Dermis blood vessel endothelial cell (primary cell): ENCODE measurements at regions not wholly inside any gene's neighbourhood (a gene's known extent, or its start where the extent isn't known, plus 50 kb on each side); places are given as distances from the start of the nearest gene placed in this dataset.

Experiments
- DNase-seq: peaks from one replicate; pipeline ENCODE4 v3.0.0; 2010

DNA sequence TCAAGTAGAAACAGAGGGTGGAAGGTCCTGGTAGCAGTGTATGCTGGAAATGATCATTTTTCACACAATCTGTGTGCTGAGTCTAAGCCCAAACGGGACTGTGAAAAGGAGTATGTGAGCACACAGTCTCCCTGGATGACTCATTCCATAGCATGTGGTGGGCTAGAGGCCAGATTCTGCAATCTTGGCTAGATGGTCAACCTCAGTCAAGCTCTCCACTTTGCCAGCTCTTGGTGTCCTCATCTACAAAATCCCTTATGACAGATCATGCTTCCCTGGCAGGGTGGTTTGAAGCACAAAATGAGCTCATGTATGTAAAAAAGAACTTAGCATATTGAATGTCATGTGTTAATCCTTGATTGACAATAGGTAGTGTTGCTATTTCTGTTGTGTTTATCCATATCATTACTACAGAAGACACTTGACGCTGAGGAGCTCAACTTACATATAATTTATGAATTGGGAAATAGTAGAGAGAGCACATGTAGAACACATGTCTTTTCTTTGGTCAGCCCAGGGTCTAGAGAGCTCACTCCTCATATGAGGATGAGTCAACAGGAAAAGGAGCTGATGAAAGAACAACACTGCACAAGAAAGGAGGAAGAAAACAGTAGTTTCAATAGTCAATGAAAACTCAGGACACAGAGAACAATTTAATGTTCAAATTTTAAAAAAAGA lies 517.5 kb downstream of the BCL11B start:
- no peak for DNase-seq

GRCh38 chr14:98756749-98757148 lies 515.2 kb downstream of the BCL11B start:
- no peak for DNase-seq

DNA sequence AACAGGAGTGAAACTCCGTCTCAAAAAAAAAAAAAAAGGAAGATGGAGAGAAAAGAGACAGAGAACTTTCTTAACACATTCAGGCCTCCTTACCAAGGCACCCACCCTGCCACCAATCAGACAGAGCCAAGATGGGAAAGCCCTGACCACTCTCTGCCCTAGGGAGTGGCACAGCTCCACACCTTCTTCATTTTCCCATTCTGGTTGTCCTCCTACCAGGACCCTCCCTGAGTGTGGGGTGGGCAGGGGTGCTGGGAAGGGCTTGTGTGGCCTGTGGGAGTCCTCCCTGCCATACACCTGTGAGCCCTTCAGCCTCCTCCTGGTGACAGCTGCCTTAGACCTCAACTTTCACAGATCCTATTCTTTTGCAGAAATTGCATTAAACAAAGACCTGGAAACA lies 513.6 kb downstream of the BCL11B start:
- DNase-seq, result no peak

DNA sequence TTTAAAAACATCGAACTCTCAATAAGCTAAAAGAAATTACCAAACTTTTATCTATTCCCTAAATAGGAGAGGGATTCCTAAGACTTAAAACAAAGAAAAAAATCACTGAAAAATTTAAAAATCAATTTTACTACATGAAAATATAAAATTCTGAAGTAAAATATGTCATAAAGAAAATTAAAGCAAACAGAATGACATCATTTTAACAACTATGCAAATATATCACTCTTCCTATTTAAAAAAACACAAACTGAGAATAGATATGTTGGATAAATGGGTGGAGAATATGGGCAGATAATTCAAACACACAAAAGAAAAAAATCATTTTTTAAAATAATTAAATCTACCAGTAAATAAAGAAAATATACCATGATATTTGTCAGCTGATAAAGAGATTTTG lies 510.0 kb downstream of the BCL11B start:
- no peak for DNase-seq

DNA sequence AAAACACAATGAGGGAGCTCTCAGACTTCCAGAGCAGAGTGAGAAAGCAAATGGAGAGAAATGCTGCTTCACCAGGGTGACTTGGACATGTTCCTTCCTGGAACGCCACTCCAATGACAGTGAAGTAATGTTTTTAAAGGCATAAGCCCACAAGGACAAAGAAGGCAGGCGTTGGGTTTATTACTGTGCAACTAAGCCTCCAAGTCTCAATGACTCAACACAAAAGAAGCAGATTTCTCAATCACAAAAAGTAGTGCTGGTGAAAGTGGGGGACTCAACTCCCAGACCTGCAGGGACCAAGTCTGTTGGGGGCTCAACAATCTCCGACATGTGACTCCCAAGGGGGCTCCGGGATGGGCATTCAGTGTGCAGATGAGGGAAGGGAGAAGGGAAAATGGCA lies 505.2 kb downstream of the BCL11B start:
- DNase-seq, result no peak

DNA sequence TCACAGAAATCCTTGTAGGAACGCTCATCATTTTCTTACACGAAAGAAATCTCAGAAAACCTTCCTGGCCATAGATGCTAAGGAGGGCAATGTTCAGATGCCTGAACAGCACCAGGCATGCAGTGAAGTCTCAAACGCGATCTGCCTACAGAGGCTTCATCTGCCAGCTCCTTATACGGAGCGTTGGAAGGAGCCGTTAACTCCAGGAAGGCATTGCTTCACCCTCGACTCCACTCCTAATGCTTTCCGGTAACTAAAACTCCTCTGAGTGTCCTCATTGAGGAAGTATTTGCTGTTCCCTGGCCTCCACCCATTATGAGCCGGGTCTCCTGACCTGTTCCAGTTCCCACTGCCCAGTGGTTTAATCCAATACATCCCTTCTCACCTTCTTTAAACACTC lies 502.7 kb downstream of the BCL11B start:
- no peak for DNase-seq

- no peak for DNase-seq
Observed at GRCh38 chr14:98770151-98770550, 501.8 kb downstream of the BCL11B start.

GRCh38 chr14:98773814-98774213 lies 498.2 kb downstream of the BCL11B start:
- no peak for DNase-seq

DNA sequence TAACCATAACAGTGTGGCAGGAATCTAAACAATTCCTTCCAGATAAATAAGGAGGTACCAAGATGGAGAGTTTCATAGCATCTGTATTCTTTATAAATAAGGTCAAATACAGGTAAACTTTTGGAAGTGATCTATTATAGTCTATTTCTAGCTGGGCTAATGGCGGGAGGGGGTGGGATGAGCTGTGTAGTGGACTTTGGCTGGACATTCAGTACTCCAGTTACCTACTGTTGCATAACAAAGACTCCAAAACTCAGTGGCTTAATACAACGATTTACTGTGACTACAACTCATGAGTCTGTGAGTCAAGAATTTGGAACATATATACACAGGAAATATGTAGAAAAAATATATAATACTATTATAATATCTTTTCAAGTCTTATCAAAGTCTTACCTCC lies 496.1 kb downstream of the BCL11B start:
- DNase-seq, result no peak

- DNase-seq, result no peak
Observed at GRCh38 chr14:98782062-98782461, 489.9 kb downstream of the BCL11B start.

- no peak for DNase-seq
Observed at GRCh38 chr14:98785578-98785977, 486.4 kb downstream of the BCL11B start.

DNA sequence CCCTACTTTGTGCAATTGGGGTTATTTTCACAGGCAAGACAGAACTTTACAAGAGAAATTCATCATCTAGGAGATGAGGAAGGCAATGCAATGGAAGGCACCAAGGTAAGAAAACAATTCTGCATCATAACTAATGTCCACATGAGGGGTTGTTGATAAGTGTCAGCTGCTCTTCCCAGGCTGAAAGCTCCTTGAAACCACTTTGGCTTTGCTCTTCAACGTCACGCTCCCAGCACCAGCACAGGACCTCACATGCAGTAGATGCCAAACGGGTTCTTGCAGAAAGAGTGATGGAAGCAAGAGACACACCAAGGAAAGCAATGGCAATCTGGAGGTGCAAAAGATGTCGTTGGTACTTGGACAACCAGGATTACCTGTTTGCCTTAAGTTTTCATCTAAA lies 485.5 kb downstream of the BCL11B start:
- no peak for DNase-seq

DNA sequence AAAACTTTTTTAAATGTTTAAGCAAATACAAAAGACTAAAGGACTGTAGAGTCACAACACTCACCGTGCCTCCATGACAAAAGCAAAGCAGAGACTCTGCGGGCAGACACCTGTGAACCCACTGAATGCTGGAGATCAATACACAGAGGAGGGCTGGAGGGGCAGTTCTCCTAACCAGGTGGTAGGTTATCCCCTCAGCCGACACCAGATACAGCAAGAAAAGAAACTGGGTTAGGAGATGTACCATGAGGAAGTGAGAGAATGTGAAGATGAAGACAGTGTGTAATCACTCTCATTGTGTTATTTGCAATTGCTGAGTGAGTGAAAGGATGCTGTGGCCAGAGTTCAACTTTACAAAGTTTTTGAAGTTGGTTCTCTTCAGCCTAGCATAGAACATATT lies 480.3 kb downstream of the BCL11B start:
- no peak for DNase-seq

GRCh38 chr14:98792171-98792570 lies 479.8 kb downstream of the BCL11B start:
- DNase-seq, result no peak

DNA sequence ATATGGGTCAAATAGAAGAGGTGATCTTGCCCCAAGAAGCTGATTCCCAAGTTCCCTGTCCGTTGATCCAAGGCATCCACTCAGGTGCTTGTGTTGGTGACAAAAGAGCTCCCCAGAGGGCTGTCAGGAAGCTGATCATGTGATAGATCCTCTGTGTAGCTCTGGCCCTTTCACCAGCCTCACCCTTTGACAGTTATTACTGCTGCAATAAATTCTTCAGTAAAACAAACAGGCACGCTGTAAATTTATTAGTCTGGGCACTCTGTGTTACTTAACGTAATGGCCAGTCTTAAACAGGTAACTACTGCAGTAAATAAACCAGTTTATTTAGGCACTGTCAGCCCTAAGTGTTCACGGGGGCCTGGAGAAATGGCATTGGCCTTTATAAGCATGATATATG lies 473.9 kb downstream of the BCL11B start:
- no peak for DNase-seq

DNA sequence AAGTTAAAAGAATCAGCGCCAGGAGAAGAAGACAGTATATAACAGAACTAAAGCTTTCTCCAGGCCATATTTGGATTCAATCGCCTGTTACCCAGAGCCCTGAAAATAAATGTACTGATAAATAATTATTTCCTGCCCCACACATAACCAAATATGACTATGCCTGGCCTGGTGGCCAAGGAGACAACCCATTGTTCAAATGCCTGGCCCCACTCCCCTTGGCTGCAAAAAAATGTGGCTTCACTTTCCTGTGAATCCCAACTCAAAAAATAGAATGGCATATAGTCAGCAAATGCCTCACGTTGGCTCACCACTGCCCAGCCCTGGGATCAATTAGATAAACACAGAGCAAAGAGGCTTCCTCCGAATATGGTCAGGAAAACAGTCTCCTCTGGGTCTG lies 472.1 kb downstream of the BCL11B start:
- no peak for DNase-seq

GRCh38 chr14:98802044-98802443 lies 470.0 kb downstream of the BCL11B start:
- no peak for DNase-seq

- DNase-seq, result no peak
Observed at GRCh38 chr14:98803196-98803595, 468.8 kb downstream of the BCL11B start.

DNA sequence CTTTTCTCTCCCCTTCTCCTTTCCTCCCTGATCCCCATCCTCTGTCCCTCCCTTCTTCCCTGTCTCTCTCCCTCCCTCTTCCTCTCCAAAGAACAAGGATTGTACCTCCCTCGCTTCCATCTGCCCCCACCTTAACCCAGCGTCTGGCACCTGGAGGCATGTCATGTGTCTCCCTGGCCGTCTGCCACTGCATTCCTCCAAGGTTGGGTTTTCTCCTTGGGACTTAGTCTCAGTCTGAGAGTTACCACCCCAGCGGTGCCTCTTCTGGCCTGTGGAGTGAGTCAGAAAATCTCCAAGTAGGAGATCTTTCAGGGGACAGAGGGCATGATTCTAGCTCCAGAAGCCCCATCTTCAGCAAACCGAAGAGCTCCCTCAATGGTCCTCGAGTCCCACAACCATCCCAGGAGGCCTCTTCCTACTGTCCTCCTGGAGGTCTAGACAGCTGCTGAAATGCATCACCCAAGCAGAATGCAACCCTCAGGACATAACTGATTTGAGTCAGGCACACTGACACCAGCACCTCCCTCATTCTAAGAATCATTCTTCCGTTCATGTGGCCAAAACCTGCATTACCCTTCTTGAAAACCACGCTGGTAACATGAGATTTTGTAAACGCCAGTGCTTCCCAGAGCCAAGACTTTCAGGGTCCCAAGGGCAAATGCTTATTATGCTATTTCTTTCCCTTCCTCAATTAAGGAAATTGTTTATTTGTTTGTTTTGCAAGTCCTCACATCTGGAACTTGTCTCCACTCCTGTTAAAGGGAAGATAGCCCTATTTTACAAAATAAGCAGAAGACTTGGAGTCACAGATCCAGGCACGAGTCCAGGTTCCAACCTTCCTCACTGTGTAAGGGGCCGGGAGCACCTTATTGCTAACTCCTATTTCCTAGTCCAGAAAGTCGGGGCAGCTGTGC lies 463.2 kb downstream of the BCL11B start:
- DNase-seq, result no peak

DNA sequence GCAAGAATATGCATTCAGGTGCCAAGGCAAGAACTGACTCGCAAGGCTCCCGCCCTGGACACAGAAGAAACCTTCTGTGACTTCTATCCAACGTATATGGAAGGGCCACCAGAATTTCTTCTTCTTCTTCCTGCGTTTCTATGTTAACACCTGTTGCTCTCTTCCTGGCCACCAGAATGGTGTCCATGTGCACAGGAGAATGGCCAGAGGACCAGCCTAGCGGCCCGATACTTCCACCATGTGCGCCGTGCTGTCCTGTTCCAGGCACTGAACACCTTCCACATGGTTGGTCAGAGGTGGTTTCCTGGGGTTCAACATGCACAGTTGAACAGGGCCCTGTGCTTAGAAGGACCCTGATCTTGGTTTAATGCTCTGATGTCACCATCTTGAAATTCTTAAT lies 455.8 kb downstream of the BCL11B start:
- no peak for DNase-seq

DNA sequence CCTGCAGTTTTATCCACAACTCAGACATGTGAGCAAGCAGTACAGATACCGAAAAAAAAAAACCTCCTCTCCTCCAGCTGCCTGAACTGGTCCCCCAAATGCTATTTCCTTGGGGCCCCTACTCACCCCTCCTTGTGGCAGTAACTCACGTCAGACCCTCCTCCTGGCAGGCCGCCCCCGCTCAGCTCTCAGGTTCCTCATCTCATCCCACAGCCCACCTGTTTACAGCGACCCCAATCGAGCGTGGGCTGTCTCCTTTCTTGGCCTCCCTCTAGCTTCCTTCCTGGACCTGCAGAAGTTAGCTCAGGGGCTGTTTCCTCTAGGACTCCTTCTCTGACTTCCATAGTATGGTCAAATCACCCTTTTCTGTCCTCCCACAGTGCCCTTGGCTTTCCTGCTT lies 455.3 kb downstream of the BCL11B start:
- no peak for DNase-seq

DNA sequence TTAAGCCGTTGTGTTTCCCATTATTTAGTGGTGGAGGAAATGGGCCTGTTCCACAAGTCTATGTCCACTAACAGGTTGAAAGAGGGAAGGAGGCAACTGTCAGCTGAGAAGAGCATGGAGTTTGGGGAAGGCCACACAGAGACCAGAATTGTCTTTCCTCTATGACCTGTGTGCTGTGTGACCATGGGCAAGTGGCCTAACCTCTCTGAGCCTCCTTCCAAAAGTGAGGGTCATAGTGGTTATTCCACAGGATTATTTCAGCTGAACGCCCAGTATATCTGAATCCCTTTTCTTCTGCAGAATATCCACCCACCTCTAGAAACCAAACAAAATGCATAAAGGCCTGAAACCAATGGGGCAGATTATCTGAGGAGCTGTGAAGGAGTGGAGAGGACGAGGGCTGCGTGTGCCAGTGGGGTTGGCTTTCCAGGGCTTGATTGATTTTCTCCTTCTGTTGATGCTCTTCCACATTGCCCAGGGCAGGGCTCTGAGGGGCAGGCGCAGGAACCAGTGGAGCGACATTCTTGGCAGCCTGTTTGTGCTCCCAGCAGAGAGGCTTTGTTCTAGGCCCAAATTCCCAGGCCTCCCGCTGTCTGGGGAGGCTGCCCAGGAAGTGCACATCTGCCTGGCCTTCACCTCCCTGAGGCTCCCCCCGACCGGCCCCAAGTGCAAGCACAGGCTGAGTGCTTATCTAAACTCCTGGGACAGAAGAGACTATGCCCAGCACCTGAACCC lies 452.7 kb downstream of the BCL11B start:
- no peak for DNase-seq

GRCh38 chr14:98819867-98820206 lies 452.2 kb downstream of the BCL11B start:
- no peak for DNase-seq

GRCh38 chr14:98822917-98823316 lies 449.1 kb downstream of the BCL11B start:
- DNase-seq, result no peak
